HepG2 (cell line): ENCODE measurements at regions not wholly inside any gene's neighbourhood (a gene's known extent, or its start where the extent isn't known, plus 50 kb on each side); places are given as distances from the start of the nearest gene placed in this dataset.

Experiments
- TF ChIP-seq, protein P1 (sequence below): sonication (generic); formaldehyde crosslinking; IDR thresholded peaks from 2 replicates; pipeline ENCODE4 v1.4.0; 2020; ENCODE audit warnings: mild to moderate bottlenecking, missing genetic modification reagents
- TF ChIP-seq, protein P2 (sequence below): sonication (generic); formaldehyde crosslinking; IDR thresholded peaks from 2 replicates; pipeline ENCODE4 v1.4.0; 2020; ENCODE audit warnings: missing genetic modification reagents

- TF ChIP-seq, protein P1, sequence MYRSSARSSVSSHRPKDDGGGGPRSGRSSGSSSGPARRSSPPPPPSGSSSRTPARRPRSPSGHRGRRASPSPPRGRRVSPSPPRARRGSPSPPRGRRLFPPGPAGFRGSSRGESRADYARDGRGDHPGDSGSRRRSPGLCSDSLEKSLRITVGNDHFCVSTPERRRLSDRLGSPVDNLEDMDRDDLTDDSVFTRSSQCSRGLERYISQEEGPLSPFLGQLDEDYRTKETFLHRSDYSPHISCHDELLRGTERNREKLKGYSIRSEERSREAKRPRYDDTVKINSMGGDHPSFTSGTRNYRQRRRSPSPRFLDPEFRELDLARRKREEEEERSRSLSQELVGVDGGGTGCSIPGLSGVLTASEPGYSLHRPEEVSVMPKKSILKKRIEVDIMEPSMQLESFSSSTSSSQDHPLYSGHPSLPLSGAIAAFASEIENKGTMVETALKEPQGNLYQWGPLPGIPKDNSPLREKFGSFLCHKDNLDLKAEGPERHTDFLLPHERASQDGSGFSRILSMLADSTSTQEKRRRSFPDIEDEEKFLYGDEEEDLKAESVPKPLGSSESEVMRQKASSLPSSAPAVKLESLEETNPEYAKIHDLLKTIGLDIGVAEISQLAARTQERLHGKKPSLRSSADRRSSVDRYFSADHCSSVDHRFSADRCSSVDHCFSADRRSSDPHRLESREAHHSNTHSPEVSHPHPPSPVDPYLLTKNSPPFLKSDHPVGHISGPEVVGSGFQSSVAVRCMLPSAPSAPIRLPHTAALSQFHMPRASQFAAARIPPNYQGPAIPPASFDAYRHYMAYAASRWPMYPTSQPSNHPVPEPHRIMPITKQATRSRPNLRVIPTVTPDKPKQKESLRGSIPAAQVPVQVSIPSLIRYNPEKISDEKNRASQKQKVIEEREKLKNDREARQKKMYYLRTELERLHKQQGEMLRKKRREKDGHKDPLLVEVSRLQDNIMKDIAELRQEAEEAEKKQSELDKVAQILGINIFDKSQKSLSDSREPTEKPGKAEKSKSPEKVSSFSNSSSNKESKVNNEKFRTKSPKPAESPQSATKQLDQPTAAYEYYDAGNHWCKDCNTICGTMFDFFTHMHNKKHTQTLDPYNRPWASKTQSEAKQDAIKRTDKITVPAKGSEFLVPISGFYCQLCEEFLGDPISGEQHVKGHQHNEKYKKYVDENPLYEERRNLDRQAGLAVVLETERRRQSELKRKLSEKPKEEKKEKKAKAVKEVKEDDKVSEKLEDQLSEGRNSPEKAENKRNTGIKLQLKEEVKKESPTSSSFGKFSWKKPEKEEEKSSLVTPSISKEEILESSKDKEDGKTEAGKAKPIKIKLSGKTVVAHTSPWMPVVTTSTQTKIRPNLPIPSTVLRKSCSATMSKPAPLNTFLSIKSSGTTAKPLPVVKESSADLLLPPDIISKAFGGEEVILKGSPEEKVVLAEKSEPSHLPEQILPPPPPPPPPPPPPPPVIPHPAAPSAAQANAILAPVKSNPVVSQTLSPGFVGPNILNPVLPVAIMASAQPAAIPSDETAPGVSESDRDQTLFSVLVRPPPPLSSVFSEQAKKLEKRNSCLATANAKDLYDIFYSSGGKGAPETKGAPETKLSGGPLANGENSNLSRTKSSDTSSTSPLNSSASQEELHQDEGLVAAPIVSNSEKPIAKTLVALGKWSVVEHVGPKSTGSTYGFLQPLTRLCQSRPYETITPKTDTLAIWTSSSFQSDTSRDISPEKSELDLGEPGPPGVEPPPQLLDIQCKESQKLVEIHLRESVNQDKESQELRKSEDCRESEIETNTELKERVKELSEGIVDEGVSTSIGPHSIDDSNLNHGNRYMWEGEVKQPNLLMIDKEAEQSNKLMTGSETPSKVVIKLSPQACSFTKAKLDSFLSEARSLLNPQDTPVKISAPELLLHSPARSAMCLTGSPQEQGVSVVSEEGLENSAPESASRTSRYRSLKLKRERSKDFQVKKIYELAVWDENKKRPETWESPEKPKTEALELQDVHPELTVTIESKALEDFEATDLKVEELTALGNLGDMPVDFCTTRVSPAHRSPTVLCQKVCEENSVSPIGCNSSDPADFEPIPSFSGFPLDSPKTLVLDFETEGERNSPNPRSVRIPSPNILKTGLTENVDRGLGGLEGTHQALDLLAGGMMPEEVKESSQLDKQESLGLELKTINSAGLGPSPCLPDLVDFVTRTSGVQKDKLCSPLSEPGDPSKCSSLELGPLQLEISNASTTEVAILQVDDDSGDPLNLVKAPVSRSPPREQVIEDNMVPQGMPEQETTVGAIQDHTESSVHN (CRISPR knock-in tag), result no peak
- TF ChIP-seq, protein P2, sequence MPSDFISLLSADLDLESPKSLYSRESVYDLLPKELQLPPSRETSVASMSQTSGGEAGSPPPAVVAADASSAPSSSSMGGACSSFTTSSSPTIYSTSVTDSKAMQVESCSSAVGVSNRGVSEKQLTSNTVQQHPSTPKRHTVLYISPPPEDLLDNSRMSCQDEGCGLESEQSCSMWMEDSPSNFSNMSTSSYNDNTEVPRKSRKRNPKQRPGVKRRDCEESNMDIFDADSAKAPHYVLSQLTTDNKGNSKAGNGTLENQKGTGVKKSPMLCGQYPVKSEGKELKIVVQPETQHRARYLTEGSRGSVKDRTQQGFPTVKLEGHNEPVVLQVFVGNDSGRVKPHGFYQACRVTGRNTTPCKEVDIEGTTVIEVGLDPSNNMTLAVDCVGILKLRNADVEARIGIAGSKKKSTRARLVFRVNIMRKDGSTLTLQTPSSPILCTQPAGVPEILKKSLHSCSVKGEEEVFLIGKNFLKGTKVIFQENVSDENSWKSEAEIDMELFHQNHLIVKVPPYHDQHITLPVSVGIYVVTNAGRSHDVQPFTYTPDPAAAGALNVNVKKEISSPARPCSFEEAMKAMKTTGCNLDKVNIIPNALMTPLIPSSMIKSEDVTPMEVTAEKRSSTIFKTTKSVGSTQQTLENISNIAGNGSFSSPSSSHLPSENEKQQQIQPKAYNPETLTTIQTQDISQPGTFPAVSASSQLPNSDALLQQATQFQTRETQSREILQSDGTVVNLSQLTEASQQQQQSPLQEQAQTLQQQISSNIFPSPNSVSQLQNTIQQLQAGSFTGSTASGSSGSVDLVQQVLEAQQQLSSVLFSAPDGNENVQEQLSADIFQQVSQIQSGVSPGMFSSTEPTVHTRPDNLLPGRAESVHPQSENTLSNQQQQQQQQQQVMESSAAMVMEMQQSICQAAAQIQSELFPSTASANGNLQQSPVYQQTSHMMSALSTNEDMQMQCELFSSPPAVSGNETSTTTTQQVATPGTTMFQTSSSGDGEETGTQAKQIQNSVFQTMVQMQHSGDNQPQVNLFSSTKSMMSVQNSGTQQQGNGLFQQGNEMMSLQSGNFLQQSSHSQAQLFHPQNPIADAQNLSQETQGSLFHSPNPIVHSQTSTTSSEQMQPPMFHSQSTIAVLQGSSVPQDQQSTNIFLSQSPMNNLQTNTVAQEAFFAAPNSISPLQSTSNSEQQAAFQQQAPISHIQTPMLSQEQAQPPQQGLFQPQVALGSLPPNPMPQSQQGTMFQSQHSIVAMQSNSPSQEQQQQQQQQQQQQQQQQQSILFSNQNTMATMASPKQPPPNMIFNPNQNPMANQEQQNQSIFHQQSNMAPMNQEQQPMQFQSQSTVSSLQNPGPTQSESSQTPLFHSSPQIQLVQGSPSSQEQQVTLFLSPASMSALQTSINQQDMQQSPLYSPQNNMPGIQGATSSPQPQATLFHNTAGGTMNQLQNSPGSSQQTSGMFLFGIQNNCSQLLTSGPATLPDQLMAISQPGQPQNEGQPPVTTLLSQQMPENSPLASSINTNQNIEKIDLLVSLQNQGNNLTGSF (CRISPR knock-in tag), result no peak
These were observed 315.5 kb downstream of the GPATCH2 start (continued) for GRCh38 chr1:217315346-217315745.
